Astrocyte of the cerebellum (primary cell): ENCODE measurements at regions not wholly inside any gene's neighbourhood (a gene's known extent, or its start where the extent isn't known, plus 50 kb on each side); places are given as distances from the start of the nearest gene placed in this dataset.

ENCODE experiments used
- DNase-seq: peaks from one replicate; pipeline ENCODE4 v3.0.0-alpha.2; 2011; ENCODE audit warnings: low read depth
- H3K4me3 ChIP-seq: 2 replicates; pipeline ENCODE4 v1.5.1; 2011; ENCODE audit warnings: mild to moderate bottlenecking, low read depth, low read length, moderate library complexity
- in situ Hi-C: cut with HindIII; loops from 2 replicates; pipeline ENCODE4 v1.10.0; 2017; ENCODE audit warnings: low sequenced_read_pairs
- TF ChIP-seq, protein P1 (sequence below): IDR thresholded peaks from 2 replicates; pipeline ENCODE4 v1.5.1; 2012; ENCODE audit warnings: low read length, low read depth, moderate library complexity, mild to moderate bottlenecking; ENCODE audit errors: missing control alignments

DNA sequence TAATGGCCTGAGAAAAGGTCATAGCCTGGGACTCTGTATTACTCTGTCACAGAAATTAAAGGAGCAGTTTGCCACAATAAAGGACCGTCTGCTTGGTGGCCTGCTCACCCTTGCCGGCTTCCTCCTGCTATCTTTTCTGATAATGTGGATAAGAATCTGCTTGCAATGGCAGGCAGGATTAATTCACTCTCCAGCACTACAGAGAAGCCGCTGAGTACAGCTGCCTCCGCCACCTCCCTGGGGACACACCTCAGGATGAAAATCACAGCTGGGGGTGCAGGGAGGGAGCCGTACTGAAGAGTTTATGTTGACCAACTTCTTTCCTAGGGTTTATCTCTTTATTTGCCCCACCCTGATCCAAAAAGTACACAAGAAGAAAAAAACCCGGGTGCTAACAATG is 245.9 kb upstream of the RPL38 start:
- TF ChIP-seq, protein P1, sequence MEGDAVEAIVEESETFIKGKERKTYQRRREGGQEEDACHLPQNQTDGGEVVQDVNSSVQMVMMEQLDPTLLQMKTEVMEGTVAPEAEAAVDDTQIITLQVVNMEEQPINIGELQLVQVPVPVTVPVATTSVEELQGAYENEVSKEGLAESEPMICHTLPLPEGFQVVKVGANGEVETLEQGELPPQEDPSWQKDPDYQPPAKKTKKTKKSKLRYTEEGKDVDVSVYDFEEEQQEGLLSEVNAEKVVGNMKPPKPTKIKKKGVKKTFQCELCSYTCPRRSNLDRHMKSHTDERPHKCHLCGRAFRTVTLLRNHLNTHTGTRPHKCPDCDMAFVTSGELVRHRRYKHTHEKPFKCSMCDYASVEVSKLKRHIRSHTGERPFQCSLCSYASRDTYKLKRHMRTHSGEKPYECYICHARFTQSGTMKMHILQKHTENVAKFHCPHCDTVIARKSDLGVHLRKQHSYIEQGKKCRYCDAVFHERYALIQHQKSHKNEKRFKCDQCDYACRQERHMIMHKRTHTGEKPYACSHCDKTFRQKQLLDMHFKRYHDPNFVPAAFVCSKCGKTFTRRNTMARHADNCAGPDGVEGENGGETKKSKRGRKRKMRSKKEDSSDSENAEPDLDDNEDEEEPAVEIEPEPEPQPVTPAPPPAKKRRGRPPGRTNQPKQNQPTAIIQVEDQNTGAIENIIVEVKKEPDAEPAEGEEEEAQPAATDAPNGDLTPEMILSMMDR = no peak
- DNase-seq = no peak
- in situ Hi-C loops = no loop called here
- no peak overlapping the region for H3K4me3 ChIP-seq

DNA sequence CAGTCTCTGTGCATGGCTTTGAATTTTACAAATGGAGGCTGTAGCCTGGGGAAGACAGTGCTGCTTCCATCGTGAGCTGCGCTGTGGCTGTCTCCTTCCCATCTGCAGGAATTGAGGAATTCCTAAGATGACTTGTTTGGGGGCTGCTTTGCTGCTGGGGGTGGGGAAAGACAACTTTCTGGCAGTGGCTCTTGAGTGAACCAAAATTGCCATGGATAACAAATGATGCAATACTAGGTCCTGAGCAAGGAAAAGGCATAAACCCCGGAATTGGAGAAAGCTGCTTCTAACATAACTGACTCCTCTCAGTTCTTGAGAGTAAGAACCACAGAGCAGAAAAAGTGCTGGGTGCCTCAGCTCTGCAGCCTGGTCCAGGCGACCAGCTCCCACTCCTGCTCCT is 245.0 kb upstream of the RPL38 start:
- no peak for DNase-seq
- H3K4me3 ChIP-seq = no peak overlapping the region
- in situ Hi-C loops = no loop called here
- TF ChIP-seq, protein P1 = no peak

DNA sequence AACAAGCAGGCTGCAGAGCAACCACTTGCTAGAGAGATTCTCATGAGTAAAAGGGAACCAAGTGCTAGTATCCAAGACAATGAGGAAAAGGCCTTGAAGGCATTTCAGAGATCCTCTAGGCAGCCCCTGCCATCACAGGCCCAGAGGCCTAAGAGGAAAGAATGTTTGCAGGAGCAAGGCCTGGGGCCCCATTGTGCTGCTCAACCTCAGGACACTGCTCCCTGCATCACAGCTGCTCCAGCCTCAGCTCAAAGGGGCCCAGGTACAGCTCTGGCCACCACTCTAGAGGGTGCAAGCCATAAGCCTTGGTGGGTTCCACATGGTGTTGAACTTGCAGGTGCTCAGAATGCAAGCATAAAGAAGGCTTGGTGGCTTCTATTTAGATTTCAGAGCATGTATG is 243.0 kb upstream of the RPL38 start:
- no peak for DNase-seq
- no peak overlapping the region for H3K4me3 ChIP-seq
- in situ Hi-C loops = no loop called here
- TF ChIP-seq, protein P1 = no peak

DNA sequence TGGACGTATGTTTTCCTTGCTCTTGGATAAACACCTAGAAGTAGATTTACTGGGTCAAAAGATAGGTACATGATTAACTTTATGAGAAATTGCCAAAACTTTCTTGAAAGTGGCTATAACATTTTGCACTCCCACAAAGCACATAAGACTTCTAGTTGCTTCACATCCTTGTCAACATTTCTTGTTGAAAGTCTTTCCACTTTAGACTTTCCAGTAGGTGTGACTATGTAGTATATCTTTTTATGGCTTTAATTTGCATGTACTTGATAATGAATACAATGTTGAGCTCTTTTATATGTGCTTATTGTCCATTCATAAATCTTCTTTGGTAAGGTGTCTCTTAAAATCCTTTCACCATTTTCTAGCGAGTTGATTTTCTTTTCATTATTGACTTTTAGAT is 241.2 kb upstream of the RPL38 start:
- H3K4me3 ChIP-seq = no peak overlapping the region
- TF ChIP-seq, protein P1 = no peak
- in situ Hi-C loops = no loop called here
- no peak for DNase-seq

DNA sequence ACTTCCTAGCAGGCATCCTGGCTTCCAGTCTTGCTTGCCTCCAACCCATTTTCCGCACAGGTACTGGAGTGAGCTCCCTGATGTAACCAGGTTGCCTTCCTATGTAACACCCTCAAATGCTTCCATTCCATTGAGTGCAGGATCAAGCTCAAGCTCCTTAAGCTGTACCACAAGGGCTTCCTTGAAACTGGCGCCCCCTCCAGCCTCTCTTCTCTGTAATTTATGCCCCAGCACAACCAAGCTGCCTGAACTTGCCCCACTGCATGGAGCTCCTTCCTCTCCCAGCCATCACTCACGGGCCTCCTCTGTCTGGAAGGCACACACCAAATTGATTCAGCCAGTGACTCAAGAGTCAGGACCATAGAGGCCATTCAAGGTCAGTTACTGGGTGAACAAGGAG is 234.8 kb upstream of the RPL38 start:
- TF ChIP-seq, protein P1 = no peak
- no peak for DNase-seq
- H3K4me3 ChIP-seq = no peak overlapping the region
- in situ Hi-C loops = no loop called here

DNA sequence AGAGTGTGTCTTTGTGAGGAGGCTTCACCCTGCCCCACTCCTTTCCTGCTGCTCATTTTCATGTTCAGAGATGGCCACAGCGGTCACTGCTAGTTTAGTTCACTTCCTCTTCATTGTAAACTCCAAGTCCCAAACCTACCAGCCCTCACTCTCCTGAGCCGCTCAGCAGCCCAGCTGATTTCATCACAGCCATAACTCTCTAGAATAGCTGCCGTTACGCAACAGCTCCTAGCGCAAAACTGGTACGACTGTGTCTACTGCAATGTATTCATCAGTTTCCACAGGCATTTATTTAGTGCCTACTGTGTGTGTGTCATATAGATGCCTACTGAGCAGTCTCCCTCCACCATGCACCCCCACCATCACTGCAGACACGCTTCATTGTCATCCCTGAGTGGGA is 233.5 kb upstream of the RPL38 start:
- H3K4me3 ChIP-seq = no peak overlapping the region
- DNase-seq = no peak
- TF ChIP-seq, protein P1 = no peak
- in situ Hi-C loops = no loop called here

DNA sequence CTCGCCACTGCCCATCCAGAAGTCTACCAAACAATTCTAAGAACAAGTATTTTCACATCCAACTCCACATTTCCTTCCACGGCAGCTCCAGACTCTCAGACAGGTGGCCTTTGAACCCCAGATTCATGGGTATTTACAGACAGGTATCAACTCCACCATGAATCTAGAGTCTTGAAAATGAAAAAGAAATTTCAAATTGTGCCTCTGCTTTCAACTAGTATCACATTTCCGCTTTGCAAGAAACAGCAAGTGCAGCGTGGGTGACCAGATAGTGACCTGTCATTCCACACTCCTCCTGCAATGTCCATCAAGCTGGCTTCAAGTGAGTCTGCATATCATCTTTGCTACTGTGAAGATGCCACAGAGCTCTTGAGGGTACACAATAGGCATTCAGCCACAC is 232.4 kb upstream of the RPL38 start:
- TF ChIP-seq, protein P1 = no peak
- DNase-seq = no peak
- no peak overlapping the region for H3K4me3 ChIP-seq
- in situ Hi-C loops = no loop called here
